ENCODE measurements at regions not wholly inside any gene's neighbourhood (a gene's known extent, or its start where the extent isn't known, plus 50 kb on each side); places are given as distances from the start of the nearest gene placed in this dataset.

DNA sequence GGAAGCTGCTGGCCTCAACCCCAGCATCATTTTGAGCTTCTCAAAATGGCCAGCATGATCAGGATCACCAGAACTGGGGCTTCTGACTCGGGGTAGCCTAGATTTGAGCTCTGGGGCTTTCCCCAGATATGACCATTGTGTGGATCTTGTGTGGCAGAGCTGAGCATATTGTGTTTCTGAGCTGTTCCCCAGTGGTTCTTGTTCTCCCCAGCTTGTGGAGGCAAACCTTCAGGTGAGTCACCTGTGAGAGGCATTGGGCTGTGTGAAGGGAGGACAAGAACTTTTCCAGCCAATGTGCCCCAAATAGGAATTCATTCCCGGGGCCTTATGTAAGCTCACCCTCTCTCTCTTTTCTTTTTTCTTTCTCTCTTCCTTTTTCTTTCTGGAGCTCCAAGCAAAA is 80.7 kb upstream of the PITX1 start:
- TF ChIP-seq, protein P1, sequence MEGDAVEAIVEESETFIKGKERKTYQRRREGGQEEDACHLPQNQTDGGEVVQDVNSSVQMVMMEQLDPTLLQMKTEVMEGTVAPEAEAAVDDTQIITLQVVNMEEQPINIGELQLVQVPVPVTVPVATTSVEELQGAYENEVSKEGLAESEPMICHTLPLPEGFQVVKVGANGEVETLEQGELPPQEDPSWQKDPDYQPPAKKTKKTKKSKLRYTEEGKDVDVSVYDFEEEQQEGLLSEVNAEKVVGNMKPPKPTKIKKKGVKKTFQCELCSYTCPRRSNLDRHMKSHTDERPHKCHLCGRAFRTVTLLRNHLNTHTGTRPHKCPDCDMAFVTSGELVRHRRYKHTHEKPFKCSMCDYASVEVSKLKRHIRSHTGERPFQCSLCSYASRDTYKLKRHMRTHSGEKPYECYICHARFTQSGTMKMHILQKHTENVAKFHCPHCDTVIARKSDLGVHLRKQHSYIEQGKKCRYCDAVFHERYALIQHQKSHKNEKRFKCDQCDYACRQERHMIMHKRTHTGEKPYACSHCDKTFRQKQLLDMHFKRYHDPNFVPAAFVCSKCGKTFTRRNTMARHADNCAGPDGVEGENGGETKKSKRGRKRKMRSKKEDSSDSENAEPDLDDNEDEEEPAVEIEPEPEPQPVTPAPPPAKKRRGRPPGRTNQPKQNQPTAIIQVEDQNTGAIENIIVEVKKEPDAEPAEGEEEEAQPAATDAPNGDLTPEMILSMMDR (conservative IDR thresholded peaks at IDR 0.05; ENCODE audit: low read depth, low read length), result no peak
- TF ChIP-seq EZH2 (IDR thresholded peaks at IDR 0.05; ENCODE audit: borderline replicate concordance, low read depth, low read length, poor library complexity, severe bottlenecking), result no peak
